GF-D8 (cell line): ENCODE measurements at regions not wholly inside any gene's neighbourhood (a gene's known extent, or its start where the extent isn't known, plus 50 kb on each side); places are given as distances from the start of the nearest gene placed in this dataset.
"Not testable (repeated sequence)": the region's sequence is repeated elsewhere in the genome, so short reads cannot be mapped to it uniquely, and the experiment has no call there.

ENCODE experiments used
- DNase-seq: peaks from one replicate; lab custom pipeline; 2025; lab: John Stamatoyannopoulos, UW

GRCh38 chr16:75997606-75998005 lies 271.3 kb upstream of the CPHXL start:
- no peak for DNase-seq

- DNase-seq: no peak
Measured at GRCh38 chr16:76007645-76008044, 269.6 kb upstream of the CNTNAP4 start.

GRCh38 chr16:76023835-76024234 lies 253.4 kb upstream of the CNTNAP4 start:
- DNase-seq: no peak

GRCh38 chr16:76035689-76036088 lies 241.5 kb upstream of the CNTNAP4 start:
- DNase-seq: no peak

- DNase-seq: no peak
Measured at GRCh38 chr16:76038097-76038496, 239.1 kb upstream of the CNTNAP4 start.

- no peak for DNase-seq
Measured at GRCh38 chr16:76052725-76053124, 224.5 kb upstream of the CNTNAP4 start.

GRCh38 chr16:76059186-76059585 lies 218.0 kb upstream of the CNTNAP4 start:
- no peak for DNase-seq

- DNase-seq: no peak
Measured at GRCh38 chr16:76059701-76060100, 217.5 kb upstream of the CNTNAP4 start.

- no peak for DNase-seq
Measured at GRCh38 chr16:76071690-76072089, 205.5 kb upstream of the CNTNAP4 start.

- no peak for DNase-seq
Measured at GRCh38 chr16:76081967-76082366, 195.2 kb upstream of the CNTNAP4 start.

GRCh38 chr16:76106647-76107046 lies 170.6 kb upstream of the CNTNAP4 start:
- DNase-seq: no peak

GRCh38 chr16:76108460-76108859 lies 168.7 kb upstream of the CNTNAP4 start:
- no peak for DNase-seq

GRCh38 chr16:76114681-76115080 lies 162.5 kb upstream of the CNTNAP4 start:
- peak; percentile 57 for DNase-seq

- no peak for DNase-seq
Measured at GRCh38 chr16:76118344-76118743, 158.9 kb upstream of the CNTNAP4 start.

- no peak for DNase-seq
Measured at GRCh38 chr16:76121636-76122035, 155.6 kb upstream of the CNTNAP4 start.

GRCh38 chr16:76123966-76124365 lies 153.2 kb upstream of the CNTNAP4 start:
- no peak for DNase-seq

GRCh38 chr16:76125871-76126270 lies 151.3 kb upstream of the CNTNAP4 start:
- DNase-seq: no peak

GRCh38 chr16:76138056-76138455 lies 139.1 kb upstream of the CNTNAP4 start:
- DNase-seq: not testable (repeated sequence)

- DNase-seq: no peak
Measured at GRCh38 chr16:76157629-76158028, 119.6 kb upstream of the CNTNAP4 start.

- no peak for DNase-seq
Measured at GRCh38 chr16:76162046-76162445, 115.2 kb upstream of the CNTNAP4 start.

- no peak for DNase-seq
Measured at GRCh38 chr16:76164970-76165558, 112.1 kb upstream of the CNTNAP4 start.

- DNase-seq: no peak
Measured at GRCh38 chr16:76175718-76176117, 101.5 kb upstream of the CNTNAP4 start.

- no peak for DNase-seq
Measured at GRCh38 chr16:76176153-76176552, 101.0 kb upstream of the CNTNAP4 start.

- no peak for DNase-seq
Measured at GRCh38 chr16:76176616-76177015, 100.6 kb upstream of the CNTNAP4 start.
